ENCODE measurements at regions not wholly inside any gene's neighbourhood (a gene's known extent, or its start where the extent isn't known, plus 50 kb on each side); places are given as distances from the start of the nearest gene placed in this dataset.
A peak's percentile ranks its signal among the peaks of the same experiment; 100 is the strongest.

- Mint-ChIP-seq H3K9me3 (peaks cover 0 to 3% (median 0%) of the 10 kb centered on the region in 7 donors), H3K36me3 (no peaks in the 10 kb centered on the region), H3K27me3 (peaks cover 9% of the 10 kb centered on the region), H3K27ac (no peak overlapping the region), H3K4me1 (no peaks in the 10 kb centered on the region), H3K4me3 (no peak overlapping the region)
- Histone ChIP-seq H3K4me3 (ENCODE audit: low read depth, low read length) (no peak overlapping the region), H3K27me3 (ENCODE audit: control insufficient read depth, insufficient read depth, low read length) (no peaks in the 10 kb centered on the region), H3K9me3 (ENCODE audit: control insufficient read depth in 2 of 2, low read length in 2 of 2) (no peaks in the 10 kb centered on the region), H3K36me3 (ENCODE audit: control insufficient read depth, insufficient read depth, low read length) (no peaks in the 10 kb centered on the region), H3K4me1 (ENCODE audit: control insufficient read depth, insufficient read depth, low read length, poor library complexity, severe bottlenecking) (no peaks in the 10 kb centered on the region), H3K27ac (ENCODE audit: insufficient read depth, low read length, poor library complexity, severe bottlenecking) (no peak overlapping the region)
- DNase-seq (no peak), ATAC-seq (ENCODE audit: low read depth in 2 of 2) (no peak)
Measured at GRCh38 chr20:50261471-50262212, 71.0 kb downstream of the CEBPB start.

DNA sequence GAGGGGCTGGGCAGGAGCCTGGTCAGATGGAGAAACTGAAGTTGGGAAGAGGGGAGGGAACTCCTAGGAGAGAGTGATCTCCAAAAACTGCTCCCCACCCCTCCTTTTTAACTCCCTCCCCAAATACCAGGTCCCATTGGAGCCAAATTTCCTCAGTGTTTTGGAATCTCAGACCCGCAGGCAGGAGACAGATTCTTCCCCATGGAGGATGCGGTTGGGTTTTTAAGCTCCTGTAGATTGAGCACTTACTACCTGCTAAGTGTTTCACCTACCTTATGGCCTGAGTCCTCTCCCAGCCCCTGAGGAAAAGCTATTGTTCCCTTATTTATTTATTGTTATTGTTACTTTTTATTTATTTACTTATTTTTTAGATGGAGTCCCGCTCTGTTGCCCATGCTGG is 73.2 kb downstream of the CEBPB start:
- Mint-ChIP-seq H3K9me3 (no peaks in the 10 kb centered on the region), H3K36me3 (no peaks in the 10 kb centered on the region), H3K27me3 (peaks cover 5% of the 10 kb centered on the region), H3K4me3 (no peak overlapping the region), H3K27ac (no peak overlapping the region), H3K4me1 (no peaks in the 10 kb centered on the region)
- H3K27ac ChIP-seq (ENCODE audit: insufficient read depth, low read length, poor library complexity, severe bottlenecking) = no peak overlapping the region
- no peaks in the 10 kb centered on the region for H3K36me3 ChIP-seq (ENCODE audit: control insufficient read depth, insufficient read depth, low read length)
- no peaks in the 10 kb centered on the region for H3K4me1 ChIP-seq (ENCODE audit: control insufficient read depth, insufficient read depth, low read length, poor library complexity, severe bottlenecking)
- no peak for DNase-seq
- no peak for ATAC-seq (ENCODE audit: low read depth in 2 of 2)
- H3K4me3 ChIP-seq (ENCODE audit: low read depth, low read length) = no peak overlapping the region
- H3K27me3 ChIP-seq (ENCODE audit: control insufficient read depth, insufficient read depth, low read length) = no peaks in the 10 kb centered on the region
- no peaks in the 10 kb centered on the region for H3K9me3 ChIP-seq (ENCODE audit: control insufficient read depth in 2 of 2, low read length in 2 of 2)

DNA sequence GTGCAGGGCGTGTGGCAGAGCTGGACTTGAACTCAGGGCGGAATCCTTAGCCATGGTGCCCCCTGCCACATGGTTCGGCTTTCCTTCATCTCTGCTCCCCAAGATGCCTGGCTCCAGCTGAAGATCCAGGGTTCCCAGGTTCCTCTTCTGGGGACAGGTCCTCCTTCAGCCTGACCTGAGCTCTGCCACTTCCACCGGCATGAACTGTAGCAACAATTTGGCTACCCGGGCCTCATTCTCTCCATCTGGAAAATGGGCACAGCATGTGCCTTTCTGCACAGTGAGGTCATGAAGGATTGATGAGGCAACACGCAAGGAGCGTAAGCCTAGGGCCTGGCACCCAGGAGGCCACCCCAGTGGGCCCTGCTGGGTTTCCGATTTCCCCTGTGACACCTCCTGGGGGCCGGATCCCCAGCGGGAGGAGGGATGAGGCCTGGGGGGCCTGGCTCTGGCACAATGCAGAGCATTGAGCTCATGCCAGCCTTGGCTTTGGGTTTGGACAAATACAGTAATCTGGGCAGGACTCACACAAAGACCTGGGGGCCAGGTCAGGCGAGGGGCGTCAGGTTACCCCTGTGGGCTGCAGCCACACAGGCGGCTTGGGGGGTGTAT is 74.0 kb downstream of the CEBPB start:
- H3K36me3 ChIP-seq (ENCODE audit: control insufficient read depth, insufficient read depth, low read length) = no peaks in the 10 kb centered on the region
- Mint-ChIP-seq H3K36me3 (no peaks in the 10 kb centered on the region), H3K27ac (no peak overlapping the region), H3K9me3 (no peaks in the 10 kb centered on the region), H3K27me3 (peaks cover 5% of the 10 kb centered on the region), H3K4me1 (no peaks in the 10 kb centered on the region), H3K4me3 (no peak overlapping the region)
- H3K27me3 ChIP-seq (ENCODE audit: control insufficient read depth, insufficient read depth, low read length) = no peaks in the 10 kb centered on the region
- H3K4me3 ChIP-seq (ENCODE audit: low read depth, low read length) = no peak overlapping the region
- no peaks in the 10 kb centered on the region for H3K4me1 ChIP-seq (ENCODE audit: control insufficient read depth, insufficient read depth, low read length, poor library complexity, severe bottlenecking)
- H3K27ac ChIP-seq (ENCODE audit: insufficient read depth, low read length, poor library complexity, severe bottlenecking) = no peak overlapping the region
- no peak for ATAC-seq (ENCODE audit: low read depth in 2 of 2)
- DNase-seq = no peak
- H3K9me3 ChIP-seq (ENCODE audit: control insufficient read depth in 2 of 2, low read length in 2 of 2) = no peaks in the 10 kb centered on the region

- Histone ChIP-seq H3K36me3 (ENCODE audit: control insufficient read depth, insufficient read depth, low read length) (no peaks in the 10 kb centered on the region), H3K27ac (ENCODE audit: insufficient read depth, low read length, poor library complexity, severe bottlenecking) (no peak overlapping the region), H3K4me3 (ENCODE audit: low read depth, low read length) (no peak overlapping the region), H3K27me3 (ENCODE audit: control insufficient read depth, insufficient read depth, low read length) (no peaks in the 10 kb centered on the region), H3K9me3 (ENCODE audit: control insufficient read depth in 2 of 2, low read length in 2 of 2) (no peaks in the 10 kb centered on the region), H3K4me1 (ENCODE audit: control insufficient read depth, insufficient read depth, low read length, poor library complexity, severe bottlenecking) (no peaks in the 10 kb centered on the region)
- no peak overlapping the region for H3K27ac Mint-ChIP-seq
- no peaks in the 10 kb centered on the region for H3K27me3 Mint-ChIP-seq
- H3K4me3 Mint-ChIP-seq = no peak overlapping the region
- no peak for ATAC-seq (ENCODE audit: low read depth in 2 of 2)
- DNase-seq = no peak
- H3K36me3 Mint-ChIP-seq = no peaks in the 10 kb centered on the region
- H3K4me1 Mint-ChIP-seq = no peaks in the 10 kb centered on the region
- H3K9me3 Mint-ChIP-seq = no peaks in the 10 kb centered on the region
Measured at GRCh38 chr20:50265245-50265946, 74.8 kb downstream of the CEBPB start.

GRCh38 chr20:50266293-50267040 is 75.8 kb downstream of the CEBPB start:
- no peaks in the 10 kb centered on the region for H3K9me3 ChIP-seq (ENCODE audit: control insufficient read depth in 2 of 2, low read length in 2 of 2)
- no peaks in the 10 kb centered on the region for H3K36me3 ChIP-seq (ENCODE audit: control insufficient read depth, insufficient read depth, low read length)
- H3K27ac ChIP-seq (ENCODE audit: insufficient read depth, low read length, poor library complexity, severe bottlenecking) = no peak overlapping the region
- H3K27ac Mint-ChIP-seq = no peak overlapping the region
- no peak overlapping the region for H3K4me3 ChIP-seq (ENCODE audit: low read depth, low read length)
- no peaks in the 10 kb centered on the region for H3K9me3 Mint-ChIP-seq
- no peaks in the 10 kb centered on the region for H3K4me1 Mint-ChIP-seq
- H3K4me1 ChIP-seq (ENCODE audit: control insufficient read depth, insufficient read depth, low read length, poor library complexity, severe bottlenecking) = no peaks in the 10 kb centered on the region
- H3K4me3 Mint-ChIP-seq = no peak overlapping the region
- H3K27me3 ChIP-seq (ENCODE audit: control insufficient read depth, insufficient read depth, low read length) = no peaks in the 10 kb centered on the region
- DNase-seq (no peak), ATAC-seq (ENCODE audit: low read depth in 2 of 2) (no peak)
- H3K36me3 Mint-ChIP-seq = no peaks in the 10 kb centered on the region
- H3K27me3 Mint-ChIP-seq = peaks cover 6% of the 10 kb centered on the region

DNA sequence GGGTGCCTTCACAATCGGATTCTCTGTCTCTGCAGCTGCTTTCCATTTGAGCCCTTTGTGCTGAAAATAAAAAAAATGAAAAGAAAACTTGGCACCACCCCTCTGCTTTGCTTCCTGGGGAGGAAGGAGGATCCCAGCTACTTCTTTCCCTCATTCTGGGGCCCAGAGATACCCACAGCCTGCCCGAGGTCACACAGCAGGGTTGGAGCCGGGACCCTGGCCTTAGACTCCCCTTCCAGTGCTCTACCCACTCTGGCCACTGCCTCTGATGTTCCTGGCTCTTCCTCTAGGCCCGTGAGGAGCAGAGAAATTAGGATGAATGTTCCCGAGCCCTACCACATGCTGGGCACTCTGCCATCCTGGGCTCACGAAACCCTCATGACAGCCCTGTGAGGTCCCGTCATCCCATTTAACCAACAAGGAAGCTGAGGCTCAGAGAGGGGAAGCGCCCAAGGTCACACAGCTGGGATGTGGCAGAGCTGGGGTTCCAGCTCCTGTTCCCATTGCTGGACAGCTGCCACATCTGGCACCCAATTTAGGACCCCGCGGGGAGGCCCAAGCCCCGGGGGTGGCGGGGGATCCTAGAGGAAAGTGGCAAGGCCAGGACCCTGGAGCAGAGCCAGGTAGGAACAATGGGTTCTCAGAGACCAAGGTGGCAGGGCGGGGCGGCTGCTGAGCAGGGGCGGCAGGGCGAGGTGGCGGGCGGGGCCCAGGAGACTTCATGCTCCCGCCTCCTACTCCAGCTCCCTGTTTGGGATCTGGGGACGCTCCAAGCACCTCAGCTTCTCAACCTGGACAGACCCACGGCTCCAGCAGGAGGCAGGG is 76.6 kb downstream of the CEBPB start:
- Histone ChIP-seq H3K9me3 (ENCODE audit: control insufficient read depth in 2 of 2, low read length in 2 of 2) (no peaks in the 10 kb centered on the region), H3K4me1 (ENCODE audit: control insufficient read depth, insufficient read depth, low read length, poor library complexity, severe bottlenecking) (no peaks in the 10 kb centered on the region), H3K27ac (ENCODE audit: insufficient read depth, low read length, poor library complexity, severe bottlenecking) (no peak overlapping the region), H3K36me3 (ENCODE audit: control insufficient read depth, insufficient read depth, low read length) (no peaks in the 10 kb centered on the region), H3K4me3 (ENCODE audit: low read depth, low read length) (no peak overlapping the region), H3K27me3 (ENCODE audit: control insufficient read depth, insufficient read depth, low read length) (no peaks in the 10 kb centered on the region)
- H3K27ac Mint-ChIP-seq = no peak overlapping the region
- DNase-seq (no peak), ATAC-seq (ENCODE audit: low read depth in 2 of 2) (no peak)
- no peaks in the 10 kb centered on the region for H3K36me3 Mint-ChIP-seq
- H3K4me1 Mint-ChIP-seq = no peaks in the 10 kb centered on the region
- H3K27me3 Mint-ChIP-seq = peaks cover 6% of the 10 kb centered on the region
- no peaks in the 10 kb centered on the region for H3K9me3 Mint-ChIP-seq
- peak overlapping the region in 1 of 4 donors; percentile 7 for H3K4me3 Mint-ChIP-seq

DNA sequence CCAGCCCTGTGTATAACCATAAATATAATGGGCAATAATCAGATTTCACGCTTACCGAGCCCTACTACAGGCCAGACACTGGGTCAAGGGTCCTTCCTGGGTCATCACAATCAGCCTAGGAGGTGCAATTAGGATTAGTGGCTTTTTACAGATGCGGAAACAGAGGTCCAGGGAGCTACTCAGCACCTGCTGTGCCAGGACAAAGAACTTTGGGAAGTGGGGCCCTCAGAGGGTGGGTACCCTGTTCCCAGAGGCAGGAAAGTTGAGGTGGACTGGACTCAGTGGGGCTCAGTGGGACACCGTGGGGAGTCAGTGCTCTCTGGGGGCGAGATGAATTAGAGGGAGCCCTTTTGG is 77.2 kb downstream of the CEBPB start:
- H3K4me3 Mint-ChIP-seq = no peak overlapping the region
- DNase-seq (no peak), ATAC-seq (ENCODE audit: low read depth in 2 of 2) (no peak)
- H3K36me3 Mint-ChIP-seq = no peaks in the 10 kb centered on the region
- no peaks in the 10 kb centered on the region for H3K27me3 ChIP-seq (ENCODE audit: control insufficient read depth, insufficient read depth, low read length)
- H3K4me3 ChIP-seq (ENCODE audit: low read depth, low read length) = no peak overlapping the region
- no peaks in the 10 kb centered on the region for H3K9me3 Mint-ChIP-seq
- peaks cover 6% of the 10 kb centered on the region for H3K27me3 Mint-ChIP-seq
- H3K27ac ChIP-seq (ENCODE audit: insufficient read depth, low read length, poor library complexity, severe bottlenecking) = no peak overlapping the region
- no peaks in the 10 kb centered on the region for H3K36me3 ChIP-seq (ENCODE audit: control insufficient read depth, insufficient read depth, low read length)
- no peaks in the 10 kb centered on the region for H3K4me1 Mint-ChIP-seq
- H3K9me3 ChIP-seq (ENCODE audit: control insufficient read depth in 2 of 2, low read length in 2 of 2) = no peaks in the 10 kb centered on the region
- H3K4me1 ChIP-seq (ENCODE audit: control insufficient read depth, insufficient read depth, low read length, poor library complexity, severe bottlenecking) = no peaks in the 10 kb centered on the region
- no peak overlapping the region for H3K27ac Mint-ChIP-seq

Measured in CD4-positive, CD25-positive, alpha-beta regulatory T cell (primary cell).